ENCODE measurements at regions not wholly inside any gene's neighbourhood (a gene's known extent, or its start where the extent isn't known, plus 50 kb on each side); places are given as distances from the start of the nearest gene placed in this dataset.
"Not testable (repeated sequence)": the region's sequence is repeated elsewhere in the genome, so short reads cannot be mapped to it uniquely, and the experiment has no call there.

GRCh38 chr1:109857702-109858101 is 52.9 kb upstream of the CSF1 start:
- DNase-seq (ENCODE audit: low read depth), result not testable (repeated sequence)

- DNase-seq (ENCODE audit: low read depth), result not testable (repeated sequence)
Observed at GRCh38 chr1:109855986-109856385, 54.7 kb upstream of the CSF1 start.

- DNase-seq (ENCODE audit: low read depth), result not testable (repeated sequence)
Observed at GRCh38 chr1:109853972-109854371, 56.7 kb upstream of the CSF1 start.

- DNase-seq (ENCODE audit: low read depth), result peak; percentile 84
Observed at GRCh38 chr1:109852221-109853015, 58.2 kb upstream of the CSF1 start.

GRCh38 chr1:109850827-109851226 is 59.8 kb upstream of the CSF1 start:
- DNase-seq (ENCODE audit: low read depth), result peak; percentile 42

- DNase-seq (ENCODE audit: low read depth), result no peak
Observed at GRCh38 chr1:109850194-109850593, 60.5 kb upstream of the CSF1 start.

GRCh38 chr1:109849655-109850054 is 61.0 kb upstream of the CSF1 start:
- DNase-seq (ENCODE audit: low read depth), result no peak

- no peak for DNase-seq (ENCODE audit: low read depth)
Observed at GRCh38 chr1:109847251-109847650, 63.4 kb upstream of the CSF1 start.

- no peak for DNase-seq (ENCODE audit: low read depth)
Observed at GRCh38 chr1:109846846-109847245, 63.8 kb upstream of the CSF1 start.

GRCh38 chr1:109846162-109846561 is 64.5 kb upstream of the CSF1 start:
- DNase-seq (ENCODE audit: low read depth), result no peak

- no peak for DNase-seq (ENCODE audit: low read depth)
Observed at GRCh38 chr1:109845658-109846057, 65.0 kb upstream of the CSF1 start.

GRCh38 chr1:109844609-109845008 is 66.0 kb upstream of the CSF1 start:
- no peak for DNase-seq (ENCODE audit: low read depth)

- no peak for DNase-seq (ENCODE audit: low read depth)
Observed at GRCh38 chr1:109840011-109840629, 70.5 kb upstream of the CSF1 start.

GRCh38 chr1:109839276-109839675 is 71.4 kb upstream of the CSF1 start:
- peak; percentile 67 for DNase-seq (ENCODE audit: low read depth)

GRCh38 chr1:109838838-109839240 is 71.8 kb upstream of the CSF1 start:
- DNase-seq (ENCODE audit: low read depth), result peak; percentile 82

GRCh38 chr1:109837852-109838570 is 72.6 kb upstream of the CSF1 start:
- DNase-seq (ENCODE audit: low read depth), result no peak

GRCh38 chr1:109835645-109836044 is 71.9 kb upstream of the EPS8L3 start:
- DNase-seq (ENCODE audit: low read depth), result not testable (repeated sequence)

GRCh38 chr1:109834951-109835350 is 71.2 kb upstream of the EPS8L3 start:
- no peak for DNase-seq (ENCODE audit: low read depth)

- no peak for DNase-seq (ENCODE audit: low read depth)
Observed at GRCh38 chr1:109832945-109833344, 69.2 kb upstream of the EPS8L3 start.

GRCh38 chr1:109828756-109829505 is 65.2 kb upstream of the EPS8L3 start:
- no peak for DNase-seq (ENCODE audit: low read depth)

- no peak for DNase-seq (ENCODE audit: low read depth)
Observed at GRCh38 chr1:109827986-109828385, 64.3 kb upstream of the EPS8L3 start.

GRCh38 chr1:109827466-109827865 is 63.7 kb upstream of the EPS8L3 start:
- peak; percentile 55 for DNase-seq (ENCODE audit: low read depth)
